HG02885 (cell line): ENCODE measurements at regions not wholly inside any gene's neighbourhood (a gene's known extent, or its start where the extent isn't known, plus 50 kb on each side); places are given as distances from the start of the nearest gene placed in this dataset.

Experiments
- ATAC-seq: cut with Tn5 transposase; IDR thresholded peaks from one replicate; pipeline ENCODE4 v1.9.1; 2021; ENCODE audit warnings: mild to moderate bottlenecking; ENCODE audit not compliant: unreplicated experiment, poor library complexity

DNA sequence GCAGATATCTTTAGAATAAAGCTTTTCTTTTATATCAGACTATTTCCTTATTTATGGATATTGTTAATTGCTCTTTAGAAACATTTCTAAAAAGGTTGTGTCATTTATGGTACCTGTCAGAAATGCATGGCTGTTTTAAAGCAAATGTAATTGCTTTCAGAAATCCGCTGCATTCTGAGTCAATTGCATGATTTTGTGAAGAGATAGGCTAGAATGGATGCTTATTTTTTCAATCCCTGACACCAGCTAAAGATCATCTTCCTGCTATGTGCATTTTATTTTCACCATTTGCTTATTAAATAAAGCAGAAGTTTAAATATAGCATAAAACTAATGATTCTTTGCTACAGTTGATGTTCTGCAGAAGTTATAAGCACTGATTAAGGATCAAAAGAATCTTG is 170.2 kb upstream of the C9orf72 start:
- ATAC-seq = no peak

DNA sequence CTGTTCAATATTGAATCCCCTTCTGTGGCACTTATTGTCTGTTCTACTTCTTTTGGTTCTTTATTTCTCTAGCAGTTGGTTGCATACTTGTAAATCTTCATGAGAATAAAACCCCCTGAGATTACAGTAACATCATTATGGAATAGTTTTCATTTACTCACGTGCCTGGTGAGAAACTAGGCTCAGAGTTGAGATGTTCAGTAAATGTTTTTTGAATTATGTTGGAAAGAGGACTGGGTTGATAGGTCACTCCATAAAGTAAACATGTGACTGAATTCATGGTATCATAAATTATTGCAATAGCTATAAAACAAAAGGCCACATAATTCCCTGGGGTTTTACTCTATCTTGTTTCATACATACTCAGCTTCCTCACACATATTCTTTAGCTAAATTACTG is 174.2 kb upstream of the C9orf72 start:
- no peak for ATAC-seq

DNA sequence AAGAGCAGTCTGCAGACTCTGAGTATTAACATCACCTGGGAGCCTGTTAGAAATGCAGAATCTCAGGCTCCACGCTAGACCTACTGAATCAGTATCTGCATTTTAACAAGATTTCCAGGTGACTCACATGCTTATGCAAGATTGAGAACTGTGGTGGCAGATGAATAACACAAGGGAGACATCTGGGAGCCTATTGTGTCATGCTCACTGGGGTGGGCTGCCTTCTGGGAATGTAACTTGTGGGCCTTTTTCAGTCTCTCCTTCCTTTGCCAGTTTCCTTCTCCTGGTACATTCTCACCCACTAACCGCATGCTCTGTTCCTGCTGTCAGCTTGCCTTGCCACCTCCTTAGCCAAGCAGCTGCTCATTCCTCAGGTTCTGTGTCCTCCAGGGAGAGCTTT is 176.6 kb upstream of the C9orf72 start:
- ATAC-seq = no peak

DNA sequence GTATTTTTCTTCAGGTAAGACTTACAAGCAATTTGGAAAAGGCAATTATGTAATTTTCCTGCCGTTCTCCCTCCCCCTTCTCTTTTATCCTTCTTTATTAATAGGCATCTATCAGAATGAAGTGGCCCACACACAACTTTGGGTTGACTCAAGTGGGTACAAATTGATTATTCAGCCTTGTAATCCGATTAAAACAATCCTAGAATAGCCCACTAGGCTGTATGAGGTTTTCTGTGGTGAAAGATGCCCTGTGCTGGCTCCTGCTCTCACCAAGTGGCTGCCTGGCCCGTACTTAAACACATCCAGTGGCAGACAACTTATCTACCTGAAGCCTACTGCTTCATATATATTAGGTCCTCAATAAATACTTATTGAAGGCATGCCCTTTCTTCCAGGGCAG is 177.3 kb upstream of the C9orf72 start:
- no peak for ATAC-seq

DNA sequence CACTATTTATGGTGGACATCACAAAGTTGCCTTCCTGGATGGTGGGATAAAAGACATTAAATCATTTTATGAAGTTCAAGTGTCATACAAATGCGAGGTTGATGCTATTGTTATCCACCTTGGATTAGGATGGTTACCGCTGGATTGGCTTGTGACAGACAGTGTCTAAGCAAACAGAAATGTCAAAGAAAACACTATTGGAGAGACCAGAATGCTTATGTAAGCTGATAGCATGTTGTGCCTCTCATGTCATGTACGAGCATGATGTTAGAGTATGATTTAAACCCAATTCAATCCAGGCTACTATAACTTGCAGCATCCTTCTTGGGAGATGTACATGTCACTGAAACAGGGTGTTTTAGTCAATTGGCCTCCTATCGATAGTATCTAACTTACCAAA is 178.8 kb upstream of the C9orf72 start:
- no peak for ATAC-seq

DNA sequence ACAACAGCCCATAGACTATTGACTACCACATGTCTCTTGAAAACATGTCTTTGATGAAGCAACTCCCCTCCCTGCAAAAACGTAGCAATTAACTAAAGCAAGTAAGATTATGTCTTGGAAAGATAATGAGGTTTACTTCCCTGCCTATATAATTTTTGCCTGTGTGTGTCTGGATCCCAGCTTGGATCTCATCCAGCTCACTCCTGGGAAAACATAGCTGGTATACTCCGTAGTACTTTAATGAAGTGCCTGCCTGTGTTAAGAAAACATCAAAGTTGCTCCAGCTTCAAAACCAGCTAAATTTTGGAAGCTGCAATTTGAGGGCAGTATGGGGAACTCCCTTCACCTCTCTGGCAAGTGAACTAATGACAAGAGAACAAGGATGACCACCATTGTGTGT is 182.6 kb upstream of the C9orf72 start:
- ATAC-seq = no peak

DNA sequence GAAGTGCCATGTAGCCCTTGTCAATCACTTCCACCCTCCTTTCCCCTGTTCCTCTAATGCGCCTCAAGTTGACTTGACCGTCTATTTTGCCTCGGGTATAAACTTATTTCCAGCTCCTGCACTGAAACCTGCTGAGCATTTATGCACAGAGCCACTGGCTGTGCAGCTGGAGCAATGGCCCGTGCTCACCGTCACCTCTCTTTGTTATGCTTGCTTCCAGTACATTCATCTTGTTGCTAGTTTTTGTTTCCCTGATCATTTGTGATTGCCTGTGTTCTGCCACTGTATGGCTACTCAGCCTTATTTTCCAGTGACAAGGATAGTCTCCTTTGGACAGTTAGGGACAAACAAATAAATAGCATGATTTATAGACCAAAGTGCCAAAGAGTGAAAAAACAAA is 183.1 kb upstream of the C9orf72 start:
- ATAC-seq = no peak

DNA sequence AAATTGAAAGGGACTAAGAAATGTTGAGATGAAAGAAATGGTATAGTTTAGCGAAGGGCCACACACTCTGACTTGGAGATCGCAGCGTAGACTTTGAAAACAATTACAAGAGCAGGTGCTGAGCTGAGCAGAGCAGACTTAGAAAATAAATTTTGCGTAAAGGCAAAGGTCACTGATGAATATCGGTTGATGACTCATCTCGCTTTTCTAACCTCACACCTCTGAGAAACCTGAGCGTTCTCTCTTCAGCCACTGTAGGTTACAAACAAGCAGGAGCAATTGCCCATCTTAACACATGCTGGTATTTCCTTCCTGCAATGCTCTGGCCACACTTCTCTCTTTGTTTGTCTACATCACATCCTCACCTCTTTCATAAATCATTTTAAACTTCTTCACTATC is 190.6 kb upstream of the C9orf72 start:
- no peak for ATAC-seq

DNA sequence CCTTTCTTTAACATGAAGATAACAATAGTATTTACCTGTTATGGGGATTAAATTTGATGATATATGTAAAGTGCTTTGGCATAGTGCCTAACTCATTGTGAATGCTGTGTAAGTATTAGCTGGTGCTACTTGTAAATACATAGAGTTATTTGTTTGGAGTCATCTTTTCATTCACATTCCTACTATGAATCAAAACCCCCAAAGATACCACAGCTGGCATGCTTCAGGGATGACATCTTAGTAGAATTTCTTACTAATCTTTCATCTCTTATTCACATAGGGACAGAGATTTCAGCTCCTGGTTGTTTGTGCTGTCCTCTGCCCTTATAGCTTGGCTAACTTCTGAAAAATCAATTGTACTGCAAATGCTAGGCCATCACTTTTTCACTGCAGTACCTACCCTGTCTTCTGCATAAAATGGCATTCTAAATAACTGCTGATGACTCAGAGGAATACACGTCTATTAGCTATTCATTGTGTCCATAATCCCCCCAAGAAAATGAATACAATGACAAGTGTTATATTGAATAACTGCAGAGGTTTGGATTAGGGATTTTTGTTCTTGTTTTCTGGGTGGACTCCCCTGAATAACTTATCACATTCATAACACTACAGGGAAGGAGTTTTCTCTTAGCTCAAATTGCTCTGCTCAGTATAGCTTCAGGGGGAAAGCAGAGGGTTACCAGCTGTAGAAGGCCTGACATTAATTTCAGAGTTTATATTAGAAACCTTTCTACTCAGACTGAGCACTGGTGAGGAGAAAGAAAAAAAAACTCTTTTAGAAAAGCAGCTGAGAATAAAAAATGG is 192.2 kb upstream of the C9orf72 start:
- no peak for ATAC-seq

DNA sequence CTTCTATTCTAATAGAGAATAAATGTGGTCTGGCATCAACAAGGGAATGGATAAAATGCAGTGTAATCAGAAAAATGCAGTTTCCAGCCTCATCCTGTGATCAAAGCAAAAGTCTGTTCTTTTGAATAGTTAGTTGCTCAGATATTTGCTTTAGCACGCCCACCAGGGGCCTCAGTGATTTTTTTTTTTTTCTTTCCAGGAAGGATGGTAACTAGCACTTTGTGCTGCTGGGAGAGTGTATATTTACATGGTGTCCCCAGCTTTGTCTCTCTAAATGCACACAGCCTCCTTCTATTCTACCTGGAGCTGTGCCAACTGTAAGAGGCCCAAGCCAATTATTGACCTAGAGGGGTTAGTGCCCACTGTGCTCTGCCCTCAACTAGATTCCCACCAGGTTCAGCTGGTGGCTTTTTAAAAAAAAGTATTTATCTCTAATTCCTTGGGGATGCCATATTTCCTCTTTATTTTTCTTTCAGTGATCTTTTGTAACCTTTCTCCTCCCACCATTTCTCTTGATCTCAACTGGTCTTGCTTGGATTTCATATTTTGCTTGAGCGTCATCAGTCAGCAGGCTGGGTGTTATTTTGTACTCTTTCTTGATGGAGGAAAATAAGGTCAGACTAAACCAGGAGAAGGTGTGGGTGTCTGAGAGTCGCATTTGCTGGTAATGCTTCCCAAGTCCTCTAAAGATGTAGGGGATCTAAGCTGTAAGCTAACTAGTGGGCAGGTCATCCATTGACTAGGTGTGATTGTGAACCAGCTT is 193.0 kb upstream of the C9orf72 start:
- no peak for ATAC-seq

DNA sequence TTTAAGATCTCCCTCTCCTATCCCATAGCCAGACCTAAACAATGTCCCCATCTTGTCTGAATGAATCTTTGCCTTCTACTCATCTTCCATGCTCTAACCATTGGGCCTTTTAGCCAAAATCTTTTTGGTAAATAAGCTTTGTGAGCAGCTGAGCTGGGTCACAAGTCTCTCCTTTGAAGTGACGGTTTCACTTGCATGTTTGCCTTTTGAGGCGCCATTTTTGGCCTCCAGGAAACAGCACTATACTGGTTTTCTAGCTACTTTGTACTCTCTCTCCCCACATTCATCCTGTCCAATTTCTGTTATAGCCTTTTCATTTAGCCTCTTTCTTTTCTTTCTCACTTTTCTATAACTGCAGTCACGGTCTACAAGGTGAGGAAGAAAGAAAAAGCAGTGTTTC is 195.5 kb upstream of the C9orf72 start:
- no peak for ATAC-seq

DNA sequence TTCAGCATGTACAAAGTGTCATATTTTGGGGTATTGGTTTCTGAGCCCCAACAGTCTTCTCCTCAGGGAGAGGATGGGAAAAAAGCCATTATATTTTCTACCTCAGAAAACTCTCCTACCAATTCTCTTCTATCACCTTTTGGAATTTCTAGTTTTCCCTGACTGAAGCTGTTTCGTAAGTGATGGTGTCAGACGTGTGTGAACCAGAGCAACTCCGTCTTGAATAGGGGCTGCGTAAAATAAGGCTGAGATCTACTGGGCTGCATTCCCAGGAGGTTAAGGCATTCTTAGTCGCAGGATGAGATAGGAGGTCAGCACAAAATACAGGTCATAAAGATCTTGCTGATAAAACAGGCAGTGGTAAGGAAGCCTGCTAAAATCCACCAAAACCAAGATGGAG is 197.3 kb upstream of the C9orf72 start:
- no peak for ATAC-seq

DNA sequence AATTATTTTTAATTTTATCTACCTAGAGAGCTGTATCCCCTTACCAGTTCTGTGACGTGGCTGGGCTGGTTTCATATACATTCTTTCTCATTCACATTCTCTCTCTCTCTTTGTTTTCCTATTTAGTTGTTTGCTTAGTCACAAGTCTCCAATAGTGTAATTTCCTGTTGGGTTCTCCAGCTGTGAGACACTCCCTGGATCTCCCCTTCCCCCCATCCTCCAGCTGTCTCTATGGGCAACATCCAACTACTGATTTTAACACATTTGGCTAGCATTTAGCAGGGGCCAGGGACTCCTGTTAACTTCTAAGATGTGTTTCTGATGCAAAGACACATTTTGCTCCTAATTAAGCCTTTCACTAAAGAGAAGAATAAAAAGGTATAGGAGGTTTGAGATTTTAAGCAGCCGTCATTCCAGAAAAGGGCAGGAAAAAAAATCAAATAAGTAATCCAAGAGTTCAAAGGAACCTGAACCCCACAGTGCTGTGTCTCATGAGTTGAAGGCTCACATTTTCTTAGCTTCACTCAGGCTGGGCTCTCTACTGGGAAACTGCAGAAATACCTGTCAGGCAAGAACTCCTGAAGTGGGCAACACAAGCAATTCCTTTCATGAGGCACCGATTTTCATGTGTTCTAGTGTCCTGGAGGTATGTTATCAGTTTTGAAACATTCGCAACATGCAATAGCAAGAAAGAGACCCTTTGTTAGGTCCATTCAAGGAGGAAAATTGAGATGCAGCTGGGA is 198.7 kb upstream of the C9orf72 start:
- no peak for ATAC-seq

DNA sequence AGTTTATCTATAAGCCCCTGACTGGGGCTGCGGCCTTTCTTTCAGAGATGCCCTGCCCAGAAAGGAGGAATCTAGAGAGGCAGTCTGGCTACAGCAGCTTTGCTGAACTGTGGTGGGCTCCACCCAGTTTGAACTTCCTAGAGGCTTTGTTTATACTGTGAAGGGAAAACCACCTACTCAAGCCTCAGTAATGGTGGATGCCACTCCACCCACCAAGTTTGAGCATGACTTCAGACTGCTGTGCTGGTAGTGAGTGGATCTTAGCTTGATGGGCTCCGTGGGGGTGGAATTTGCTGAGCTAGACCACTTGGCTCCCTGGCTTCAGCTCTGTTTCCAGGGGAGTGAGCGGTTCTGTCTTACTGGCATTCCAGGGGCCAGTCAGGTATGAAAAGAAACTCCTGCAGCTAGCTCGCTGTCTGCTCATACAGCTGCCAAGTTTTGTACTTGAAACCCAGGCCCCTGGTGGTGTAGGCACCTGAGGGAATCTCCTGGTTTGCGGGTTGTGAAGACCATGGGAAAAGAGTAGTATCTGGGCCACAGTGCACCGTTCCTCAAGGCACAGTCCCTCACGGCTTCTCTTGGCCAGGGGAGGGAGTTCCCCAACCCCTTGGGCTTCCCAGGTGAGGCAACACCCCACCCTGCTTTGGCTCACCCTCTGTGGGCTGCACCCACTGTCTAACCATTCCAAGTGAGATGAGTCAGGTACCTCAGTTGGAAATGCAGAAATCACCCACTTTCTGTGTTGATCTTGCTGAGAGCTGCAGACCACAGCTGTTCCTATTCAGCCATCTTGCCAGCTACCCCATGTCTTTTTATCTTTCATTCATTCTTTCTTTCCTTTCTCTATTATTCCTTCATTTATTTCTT is 211.8 kb upstream of the C9orf72 start:
- ATAC-seq = peak; percentile 44

DNA sequence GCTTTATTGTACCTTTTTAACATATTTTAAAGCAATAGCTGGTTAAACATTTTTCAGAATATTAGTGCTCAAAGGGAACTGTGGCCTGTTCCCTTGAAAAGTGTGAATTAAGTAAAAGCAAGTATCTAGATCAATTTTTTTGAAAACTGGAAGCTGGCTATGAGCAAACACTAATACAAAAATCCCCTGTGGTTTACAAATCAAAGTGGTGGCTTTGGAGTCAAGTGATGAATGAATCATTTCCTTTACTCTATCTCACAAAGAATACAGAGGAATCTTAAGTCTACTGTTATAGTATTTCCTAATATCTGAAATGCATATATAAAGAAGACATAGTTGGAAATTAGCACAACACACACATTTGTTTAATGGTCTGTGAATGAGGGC is 212.4 kb upstream of the C9orf72 start:
- peak; percentile 79 for ATAC-seq

DNA sequence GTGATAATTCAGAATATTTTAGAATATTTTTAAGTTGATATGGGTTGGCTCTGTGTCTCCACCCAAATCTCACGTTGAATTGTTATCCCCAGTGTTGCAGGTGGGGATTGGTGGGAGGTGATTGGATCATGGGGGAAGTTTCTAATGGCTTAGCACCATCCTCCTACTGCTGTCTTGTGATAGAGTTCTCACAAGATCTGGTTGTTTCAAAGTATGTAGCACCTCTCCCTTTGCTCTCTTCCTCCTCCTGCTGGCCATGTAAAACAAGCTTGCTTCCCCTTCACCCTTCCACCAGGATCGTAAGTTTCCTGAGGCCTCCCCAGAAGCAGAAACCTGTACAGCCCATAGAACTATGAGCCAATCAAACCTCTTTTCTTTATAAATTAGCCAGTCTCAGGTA is 214.6 kb upstream of the C9orf72 start:
- no peak for ATAC-seq

DNA sequence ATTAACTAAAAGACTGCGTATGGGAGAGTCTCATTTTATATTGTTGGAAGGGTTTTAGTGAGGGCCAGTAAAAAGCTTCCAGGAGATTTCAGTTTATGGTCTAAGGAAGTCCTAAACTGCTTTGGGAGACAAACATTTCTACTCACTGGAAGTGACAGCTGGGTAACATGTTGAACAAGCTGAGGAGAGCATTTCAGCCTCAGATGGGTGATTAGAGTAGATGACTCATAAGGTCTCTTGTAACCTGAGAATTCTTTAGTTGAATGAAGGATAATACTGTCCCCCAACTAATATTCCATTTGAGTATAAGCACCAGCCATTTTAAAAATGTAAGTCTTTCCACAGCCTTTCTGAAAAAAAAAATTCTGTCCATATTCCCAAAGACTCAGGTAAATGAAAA is 218.0 kb upstream of the C9orf72 start:
- no peak for ATAC-seq

DNA sequence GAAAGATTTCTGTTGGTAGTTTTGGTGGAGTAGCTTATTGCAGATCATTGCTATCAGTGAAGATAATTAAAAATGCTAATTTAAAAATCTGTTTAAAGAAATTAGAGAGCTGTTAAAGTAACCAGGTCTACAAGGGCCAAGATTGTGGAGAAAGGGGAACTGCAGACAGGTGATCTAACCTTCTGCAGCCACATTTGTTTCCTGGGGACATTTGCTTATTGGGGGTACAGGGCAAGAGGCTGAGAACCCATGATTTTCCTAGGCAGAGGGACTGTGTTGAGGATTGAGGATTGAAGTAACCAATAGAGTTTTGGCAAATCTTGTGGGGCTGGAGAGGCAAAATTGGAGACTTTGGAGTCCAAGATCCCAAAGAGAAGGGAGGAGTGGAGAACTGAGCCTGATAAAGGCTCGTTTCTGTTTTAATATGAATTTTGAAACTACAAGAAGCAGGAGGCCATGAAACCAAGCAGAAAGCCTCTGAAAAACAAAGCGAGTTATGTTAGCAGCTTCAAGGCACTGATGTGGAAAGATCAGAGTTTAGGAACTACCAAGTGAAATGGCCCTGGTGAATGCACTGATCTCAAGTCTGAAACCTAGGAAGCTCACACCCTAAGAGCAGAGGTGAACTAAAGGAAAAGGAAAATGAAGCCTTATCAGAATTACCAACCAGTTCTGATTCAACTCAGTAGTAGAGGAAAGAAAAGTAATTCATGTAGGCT is 219.8 kb upstream of the C9orf72 start:
- ATAC-seq = peak; percentile 57

DNA sequence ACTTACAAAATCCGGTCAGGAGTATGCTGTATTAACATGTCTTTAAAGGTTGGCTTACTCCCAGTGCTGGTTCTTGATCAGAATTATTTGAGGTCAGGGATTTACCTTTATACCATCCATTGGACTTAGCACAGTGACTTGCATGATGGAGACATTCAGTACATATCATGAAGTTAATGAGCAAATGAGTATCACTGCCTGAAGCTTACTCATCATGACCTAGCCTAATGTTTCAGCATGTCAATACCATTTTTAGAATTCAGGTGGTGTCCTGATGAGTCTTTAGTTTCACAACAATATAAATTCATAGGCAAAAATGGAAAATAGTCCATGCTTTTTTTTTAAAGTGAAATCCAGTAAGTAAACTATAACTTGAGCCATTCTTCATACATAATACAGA is 226.0 kb upstream of the C9orf72 start:
- ATAC-seq = no peak

DNA sequence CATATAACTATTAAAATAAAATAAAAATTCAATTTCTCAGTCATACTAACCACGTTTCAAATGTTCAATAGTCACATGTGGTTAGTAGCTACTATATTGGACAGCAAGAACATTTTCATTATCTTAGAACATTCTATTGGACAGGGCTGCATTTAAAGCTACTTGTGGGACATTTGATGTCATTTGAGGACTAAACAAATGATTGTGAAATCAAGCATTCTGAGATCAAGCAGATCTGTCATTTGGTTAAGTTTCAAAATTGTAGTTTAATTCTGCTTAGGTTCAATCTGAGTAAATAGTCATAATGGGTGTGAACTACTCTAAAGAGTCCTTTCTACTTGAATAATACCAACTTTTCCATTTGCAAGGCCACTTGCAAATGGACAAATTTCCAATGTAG is 226.9 kb upstream of the C9orf72 start:
- no peak for ATAC-seq
